WI38 (cell line): ENCODE measurements at regions not wholly inside any gene's neighbourhood (a gene's known extent, or its start where the extent isn't known, plus 50 kb on each side); places are given as distances from the start of the nearest gene placed in this dataset.

ENCODE experiments used
- H3K4me3 ChIP-seq: 2 replicates; pipeline ENCODE4 v1.5.1; 2011; ENCODE audit warnings: low read depth, mild to moderate bottlenecking, control low read depth, low read length
- CTCF ChIP-seq: IDR thresholded peaks from 2 replicates; pipeline ENCODE4 v1.5.1; 2012; ENCODE audit warnings: low read depth, mild to moderate bottlenecking, control low read depth, low read length

- TF ChIP-seq CTCF = no peak
- H3K4me3 ChIP-seq = no peak overlapping the region
Observed at GRCh38 chr1:68366572-68366971, 83.2 kb downstream of the RPE65 start.

- no peak overlapping the region for H3K4me3 ChIP-seq
- TF ChIP-seq CTCF = no peak
Observed at GRCh38 chr1:68365709-68366382, 83.9 kb downstream of the RPE65 start.

GRCh38 chr1:68363339-68363738 lies 86.4 kb downstream of the RPE65 start:
- no peak for TF ChIP-seq CTCF
- H3K4me3 ChIP-seq = no peak overlapping the region

- TF ChIP-seq CTCF = no peak
- no peak overlapping the region for H3K4me3 ChIP-seq
Observed at GRCh38 chr1:68361346-68361910, 88.3 kb downstream of the RPE65 start.

GRCh38 chr1:68359045-68359444 lies 90.7 kb downstream of the RPE65 start:
- no peak for TF ChIP-seq CTCF
- no peak overlapping the region for H3K4me3 ChIP-seq

- no peak for TF ChIP-seq CTCF
- H3K4me3 ChIP-seq = no peak overlapping the region
Observed at GRCh38 chr1:68358439-68358838, 91.3 kb downstream of the RPE65 start.

- no peak for TF ChIP-seq CTCF
- no peak overlapping the region for H3K4me3 ChIP-seq
Observed at GRCh38 chr1:68355614-68356013, 94.1 kb downstream of the RPE65 start.
